ENCODE measurements at regions not wholly inside any gene's neighbourhood (a gene's known extent, or its start where the extent isn't known, plus 50 kb on each side); places are given as distances from the start of the nearest gene placed in this dataset.

GRCh38 chr6:9485992-9486391 is 928.9 kb downstream of the TFAP2A start:
- no peak for TF ChIP-seq CTCF (conservative IDR thresholded peaks at IDR 0.05)
- Histone ChIP-seq H3K23ac (ENCODE audit: insufficient read length, low read depth, low read length) (no peak overlapping the region), H2BK15ac (ENCODE audit: low read depth, low read length) (no peak overlapping the region), H3K27me3 (ENCODE audit: insufficient read depth, low read length) (no peaks in the 10 kb centered on the region), H3K4me1 (ENCODE audit: insufficient read depth, low read length) (peaks cover 3% of the 10 kb centered on the region; the same call in 1 of the 2 replicates), H2AK5ac (ENCODE audit: insufficient read length, low read length) (no peak overlapping the region), H4K20me1 (ENCODE audit: control insufficient read depth, insufficient read depth, insufficient read length) (no peaks in the 10 kb centered on the region), H4K5ac (ENCODE audit: insufficient read length, low read depth, low read length) (no peak overlapping the region), H3K79me2 (ENCODE audit: insufficient read depth, low read length) (no peaks in the 10 kb centered on the region), H3K4me2 (ENCODE audit: insufficient read depth, insufficient read length, low read length) (no peak overlapping the region), H4K8ac (replicated peaks; ENCODE audit: insufficient read length, low read depth, low read length) (no peak overlapping the region), H3T11ph (ENCODE audit: low read length) (no peak overlapping the region), H2BK5ac (ENCODE audit: insufficient read length, low read length) (no peak overlapping the region), H3K9me3 (ENCODE audit: control insufficient read depth, low read depth, low read length) (no peaks in the 10 kb centered on the region), H2AFZ (ENCODE audit: low read length) (no peak overlapping the region), H2BK12ac (ENCODE audit: insufficient read length, low read depth, low read length) (no peak overlapping the region), H3K18ac (ENCODE audit: insufficient read length, low read depth, low read length) (no peak overlapping the region), H3K4ac (ENCODE audit: low read depth, low read length) (no peak overlapping the region), H3K56ac (ENCODE audit: insufficient read length, low read depth, low read length) (no peak overlapping the region), H3K9ac (ENCODE audit: extremely low read depth, insufficient read length, low read length) (no peak overlapping the region), H3K14ac (ENCODE audit: insufficient read depth, low read length) (no peak overlapping the region), H3K23me2 (ENCODE audit: insufficient read length, low read depth, low read length, poor library complexity, severe bottlenecking) (no peaks in the 10 kb centered on the region), H3K27ac (ENCODE audit: insufficient read length, low read depth, low read length) (no peak overlapping the region), H4K91ac (ENCODE audit: insufficient read length, low read depth, low read length) (no peak overlapping the region), H3K79me1 (ENCODE audit: insufficient read depth, low read depth, low read length, poor library complexity, severe bottlenecking) (no peaks in the 10 kb centered on the region), H2BK120ac (ENCODE audit: low read depth, low read length, poor library complexity, severe bottlenecking) (no peak overlapping the region), H2BK20ac (ENCODE audit: low read depth, low read length, poor library complexity, severe bottlenecking) (no peak overlapping the region)
- H3K36me3 Mint-ChIP-seq (ENCODE audit: insufficient read depth in 1 of 3, low read depth in 3 of 3): no peaks in the 10 kb centered on the region
- no peak overlapping the region for H3K4me3 Mint-ChIP-seq
- WGBS (ENCODE audit: extremely low coverage, insufficient read length, low lambda C conversion rate): no CpG with 5 or more reads among the region's 4 CpGs
- H3K27me3 Mint-ChIP-seq (ENCODE audit: low read depth): no peaks in the 10 kb centered on the region
- no peaks in the 10 kb centered on the region for H3K9me3 Mint-ChIP-seq
- no peak for DNase-seq
- no peak overlapping the region for H3K27ac Mint-ChIP-seq
- peaks cover 16 to 18% of the 10 kb centered on the region in 2 experiments for H3K4me1 Mint-ChIP-seq

All from H9 (cell line).